Effector memory CD4-positive, alpha-beta T cell (primary cell): ENCODE measurements at regions not wholly inside any gene's neighbourhood (a gene's known extent, or its start where the extent isn't known, plus 50 kb on each side); places are given as distances from the start of the nearest gene placed in this dataset.

Experiments used
- DNase-seq, 3 donors: peaks; one replicate each; pipeline ENCODE4 v3.0.0-alpha.2; 2020
- H3K27ac ChIP-seq: 2 replicates; pipeline ENCODE4 v1.7.0; 2013; ENCODE audit warnings: mild to moderate bottlenecking, low read length, moderate library complexity; ENCODE audit not compliant: insufficient read depth, poor library complexity, severe bottlenecking
- H3K27me3 ChIP-seq: replicated peaks from 2 replicates; pipeline ENCODE4 v1.7.0; 2013; ENCODE audit warnings: mild to moderate bottlenecking, low read length; ENCODE audit not compliant: insufficient read depth, control insufficient read depth, poor library complexity, severe bottlenecking
- H3K36me3 ChIP-seq: 2 replicates; pipeline ENCODE4 v1.7.0; 2013; ENCODE audit warnings: mild to moderate bottlenecking, low read length, moderate library complexity; ENCODE audit not compliant: control insufficient read depth, insufficient read depth
- H3K4me1 ChIP-seq: 2 replicates; pipeline ENCODE4 v1.7.0; 2013; ENCODE audit warnings: low read length, mild to moderate bottlenecking; ENCODE audit not compliant: control insufficient read depth, insufficient read depth, poor library complexity, severe bottlenecking
- H3K4me3 ChIP-seq: 2 replicates; pipeline ENCODE4 v1.7.0; 2013; ENCODE audit warnings: low read length, low read depth, mild to moderate bottlenecking; ENCODE audit not compliant: insufficient read depth, poor library complexity, severe bottlenecking
- H3K9me3 ChIP-seq: 2 replicates; pipeline ENCODE4 v1.7.0; 2013; ENCODE audit warnings: mild to moderate bottlenecking, low read length, moderate library complexity; ENCODE audit not compliant: control insufficient read depth

GRCh38 chr2:226020956-226021355 lies 621.4 kb downstream of the NYAP2 start:
- DNase-seq, result no peak
- H3K4me1 ChIP-seq, result no peaks in the 10 kb centered on the region

GRCh38 chr2:226020176-226020575 lies 620.7 kb downstream of the NYAP2 start:
- H3K36me3 ChIP-seq, result no peaks in the 10 kb centered on the region
- H3K27me3 ChIP-seq, result no peaks in the 10 kb centered on the region

More at GRCh38 chr2:226020956-226021355, 621.4 kb downstream of the NYAP2 start:
- Histone ChIP-seq H3K27ac (no peak overlapping the region), H3K27me3 (no peaks in the 10 kb centered on the region), H3K36me3 (no peaks in the 10 kb centered on the region), H3K9me3 (no peaks in the 10 kb centered on the region), H3K4me3 (no peak overlapping the region)

GRCh38 chr2:226018641-226019040 lies 619.1 kb downstream of the NYAP2 start:
- Histone ChIP-seq H3K4me1 (no peaks in the 10 kb centered on the region), H3K4me3 (no peak overlapping the region), H3K36me3 (no peaks in the 10 kb centered on the region), H3K27ac (no peak overlapping the region), H3K27me3 (no peaks in the 10 kb centered on the region), H3K9me3 (no peaks in the 10 kb centered on the region)
- no peak for DNase-seq

More at GRCh38 chr2:226020176-226020575, 620.7 kb downstream of the NYAP2 start:
- no peak overlapping the region for H3K27ac ChIP-seq
- H3K4me1 ChIP-seq, result no peaks in the 10 kb centered on the region
- no peak overlapping the region for H3K4me3 ChIP-seq
- H3K9me3 ChIP-seq, result no peaks in the 10 kb centered on the region
- no peak for DNase-seq

- Histone ChIP-seq H3K4me3 (no peak overlapping the region), H3K27ac (no peak overlapping the region), H3K9me3 (no peaks in the 10 kb centered on the region), H3K4me1 (no peaks in the 10 kb centered on the region), H3K27me3 (no peaks in the 10 kb centered on the region), H3K36me3 (no peaks in the 10 kb centered on the region)
- DNase-seq, result no peak
These were observed 618.0 kb downstream of the NYAP2 start for GRCh38 chr2:226017537-226017936.

- no peak for DNase-seq
- Histone ChIP-seq H3K27ac (no peak overlapping the region), H3K4me3 (no peak overlapping the region), H3K27me3 (no peaks in the 10 kb centered on the region), H3K4me1 (no peaks in the 10 kb centered on the region), H3K9me3 (no peaks in the 10 kb centered on the region), H3K36me3 (no peaks in the 10 kb centered on the region)
These were observed 617.6 kb downstream of the NYAP2 start for GRCh38 chr2:226017107-226017506.

- H3K27me3 ChIP-seq, result no peaks in the 10 kb centered on the region
- H3K4me3 ChIP-seq, result no peak overlapping the region
- H3K9me3 ChIP-seq, result no peaks in the 10 kb centered on the region
- no peaks in the 10 kb centered on the region for H3K4me1 ChIP-seq
- no peak overlapping the region for H3K27ac ChIP-seq
- DNase-seq, result no peak
- no peaks in the 10 kb centered on the region for H3K36me3 ChIP-seq
These were observed 612.4 kb downstream of the NYAP2 start for GRCh38 chr2:226011716-226012450.

GRCh38 chr2:226002438-226002837 lies 602.9 kb downstream of the NYAP2 start:
- Histone ChIP-seq H3K4me1 (no peaks in the 10 kb centered on the region), H3K27ac (no peak overlapping the region), H3K27me3 (no peaks in the 10 kb centered on the region), H3K36me3 (no peaks in the 10 kb centered on the region), H3K4me3 (no peak overlapping the region), H3K9me3 (no peaks in the 10 kb centered on the region)
- no peak for DNase-seq

- DNase-seq, result no peak
- Histone ChIP-seq H3K4me3 (no peak overlapping the region), H3K4me1 (no peaks in the 10 kb centered on the region), H3K27ac (no peak overlapping the region), H3K36me3 (no peaks in the 10 kb centered on the region), H3K9me3 (no peaks in the 10 kb centered on the region), H3K27me3 (no peaks in the 10 kb centered on the region)
These were observed 602.2 kb downstream of the NYAP2 start for GRCh38 chr2:226001716-226002115.

GRCh38 chr2:225999692-226000091 lies 600.2 kb downstream of the NYAP2 start:
- Histone ChIP-seq H3K27me3 (no peaks in the 10 kb centered on the region), H3K9me3 (no peaks in the 10 kb centered on the region), H3K4me1 (no peaks in the 10 kb centered on the region), H3K36me3 (no peaks in the 10 kb centered on the region), H3K27ac (no peak overlapping the region), H3K4me3 (no peak overlapping the region)
- no peak for DNase-seq

- no peaks in the 10 kb centered on the region for H3K4me1 ChIP-seq
- H3K9me3 ChIP-seq, result no peaks in the 10 kb centered on the region
- H3K36me3 ChIP-seq, result no peaks in the 10 kb centered on the region
- no peak for DNase-seq
- no peak overlapping the region for H3K27ac ChIP-seq
- no peaks in the 10 kb centered on the region for H3K27me3 ChIP-seq
- H3K4me3 ChIP-seq, result no peak overlapping the region
These were observed 599.1 kb downstream of the NYAP2 start for GRCh38 chr2:225998653-225999052.
